HUES64 (cell line): ENCODE measurements at regions not wholly inside any gene's neighbourhood (a gene's known extent, or its start where the extent isn't known, plus 50 kb on each side); places are given as distances from the start of the nearest gene placed in this dataset.

Experiments
- H3K27ac ChIP-seq: 2 replicates; pipeline ENCODE4 v1.7.0; 2013; ENCODE audit warnings: low read depth, low read length, inconsistent platforms
- H3K27me3 ChIP-seq: 2 replicates; pipeline ENCODE4 v1.6.1; 2013; ENCODE audit warnings: mild to moderate bottlenecking, low read length; ENCODE audit not compliant: insufficient read depth
- H3K36me3 ChIP-seq: 2 replicates; pipeline ENCODE4 v1.6.1; 2013; ENCODE audit warnings: mild to moderate bottlenecking, low read length; ENCODE audit not compliant: insufficient read depth
- H3K4me1 ChIP-seq: 2 replicates; pipeline ENCODE4 v1.6.1; 2013; ENCODE audit warnings: mild to moderate bottlenecking, low read length, moderate library complexity; ENCODE audit not compliant: insufficient read depth
- H3K4me3 ChIP-seq: 2 replicates; pipeline ENCODE4 v1.5.1; 2013; ENCODE audit warnings: mild to moderate bottlenecking, low read length, moderate library complexity
- H3K9ac ChIP-seq: 2 replicates; pipeline ENCODE4 v1.6.1; 2013; ENCODE audit warnings: mild to moderate bottlenecking, low read depth, low read length
- H3K9me3 ChIP-seq: 2 replicates; pipeline ENCODE4 v1.6.1; 2013; ENCODE audit warnings: low read depth, low read length; ENCODE audit not compliant: insufficient read depth
- WGBS: fragments of 150-250, 120-280 bp; methylation state at CpG from one replicate; pipeline ENCODE4 v1.1.7; 2013; ENCODE audit warnings: missing lambda C conversion rate; 5-methylcytosine and 5-hydroxymethylcytosine counted together

GRCh38 chr12:60042835-60043234 lies 447.0 kb downstream of the SLC16A7 start:
- H3K27me3 ChIP-seq: no peaks in the 10 kb centered on the region
- H3K9me3 ChIP-seq: no peaks in the 10 kb centered on the region
- no peaks in the 10 kb centered on the region for H3K4me1 ChIP-seq
- H3K4me3 ChIP-seq: no peak overlapping the region
- H3K9ac ChIP-seq: no peak overlapping the region
- H3K27ac ChIP-seq: no peak overlapping the region
- no peaks in the 10 kb centered on the region for H3K36me3 ChIP-seq

GRCh38 chr12:60043236-60043635 lies 447.4 kb downstream of the SLC16A7 start:
- Histone ChIP-seq H3K27ac (no peak overlapping the region), H3K9ac (no peak overlapping the region), H3K36me3 (no peaks in the 10 kb centered on the region), H3K27me3 (no peaks in the 10 kb centered on the region), H3K9me3 (no peaks in the 10 kb centered on the region), H3K4me3 (no peak overlapping the region), H3K4me1 (no peaks in the 10 kb centered on the region)
- no CpG with 5 or more reads among the region's 1 CpG for WGBS

GRCh38 chr12:60052483-60052882 lies 456.7 kb downstream of the SLC16A7 start:
- no peaks in the 10 kb centered on the region for H3K9me3 ChIP-seq
- no peak overlapping the region for H3K27ac ChIP-seq
- no peak overlapping the region for H3K4me3 ChIP-seq
- no peaks in the 10 kb centered on the region for H3K36me3 ChIP-seq
- H3K9ac ChIP-seq: no peak overlapping the region
- no CpG with 5 or more reads among the region's 2 CpGs for WGBS
- no peaks in the 10 kb centered on the region for H3K27me3 ChIP-seq
- H3K4me1 ChIP-seq: no peaks in the 10 kb centered on the region

- no peaks in the 10 kb centered on the region for H3K27me3 ChIP-seq
- no peaks in the 10 kb centered on the region for H3K9me3 ChIP-seq
- H3K4me1 ChIP-seq: no peaks in the 10 kb centered on the region
- H3K36me3 ChIP-seq: no peaks in the 10 kb centered on the region
- H3K9ac ChIP-seq: no peak overlapping the region
- no peak overlapping the region for H3K4me3 ChIP-seq
- no peak overlapping the region for H3K27ac ChIP-seq
These were observed 463.4 kb downstream of the SLC16A7 start for GRCh38 chr12:60059180-60059579.

GRCh38 chr12:60066655-60067054 lies 470.8 kb downstream of the SLC16A7 start:
- Histone ChIP-seq H3K27me3 (no peaks in the 10 kb centered on the region), H3K27ac (no peak overlapping the region)
- WGBS: no CpG with 5 or more reads among the region's 1 CpG

GRCh38 chr12:60070552-60070951 lies 474.7 kb downstream of the SLC16A7 start:
- WGBS: no CpG with 5 or more reads among the region's 1 CpG
- no peak overlapping the region for H3K4me3 ChIP-seq

More at GRCh38 chr12:60066655-60067054, 470.8 kb downstream of the SLC16A7 start:
- H3K4me3 ChIP-seq: no peak overlapping the region
- H3K9ac ChIP-seq: no peak overlapping the region
- H3K9me3 ChIP-seq: no peaks in the 10 kb centered on the region
- no peaks in the 10 kb centered on the region for H3K4me1 ChIP-seq
- no peaks in the 10 kb centered on the region for H3K36me3 ChIP-seq

GRCh38 chr12:60071759-60072191 lies 475.9 kb downstream of the SLC16A7 start:
- Histone ChIP-seq H3K27me3 (no peaks in the 10 kb centered on the region), H3K9ac (no peak overlapping the region), H3K9me3 (no peaks in the 10 kb centered on the region), H3K4me1 (peaks cover 11% of the 10 kb centered on the region; the same call in 1 of the 2 replicates), H3K36me3 (no peaks in the 10 kb centered on the region), H3K27ac (no peak overlapping the region), H3K4me3 (no peak overlapping the region)
- 92% methylated on average over 2 of the region's 2 CpGs for WGBS

More at GRCh38 chr12:60070552-60070951, 474.7 kb downstream of the SLC16A7 start:
- Histone ChIP-seq H3K27ac (no peak overlapping the region), H3K4me1 (peaks cover 11% of the 10 kb centered on the region; the same call in 1 of the 2 replicates), H3K9me3 (no peaks in the 10 kb centered on the region), H3K27me3 (no peaks in the 10 kb centered on the region), H3K9ac (no peak overlapping the region), H3K36me3 (no peaks in the 10 kb centered on the region)

- Histone ChIP-seq H3K9ac (no peak overlapping the region), H3K36me3 (no peaks in the 10 kb centered on the region), H3K4me3 (no peak overlapping the region), H3K27me3 (no peaks in the 10 kb centered on the region), H3K27ac (no peak overlapping the region), H3K9me3 (no peaks in the 10 kb centered on the region), H3K4me1 (peaks cover 11% of the 10 kb centered on the region; the same call in 1 of the 2 replicates)
These were observed 477.1 kb downstream of the SLC16A7 start for GRCh38 chr12:60072911-60073310.

DNA sequence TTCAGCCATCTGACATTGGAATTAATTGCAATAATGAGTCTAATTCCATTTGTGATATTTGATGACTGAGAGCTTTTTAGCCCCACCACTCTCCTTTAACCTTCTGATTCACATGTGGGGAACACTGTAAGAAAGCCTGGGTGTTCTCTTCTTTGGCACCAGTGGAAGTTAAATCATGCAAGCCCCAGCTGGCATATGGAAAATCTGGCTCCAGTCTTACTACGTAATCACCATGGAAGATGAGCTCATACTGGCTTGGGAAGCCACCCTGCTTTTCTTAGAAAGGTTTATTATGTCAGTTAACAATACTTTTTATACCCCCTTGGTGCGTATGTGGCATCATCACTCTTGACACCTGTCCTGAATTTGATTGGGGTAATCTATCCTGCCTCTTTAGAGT lies 479.3 kb downstream of the SLC16A7 start:
- H3K27ac ChIP-seq: no peak overlapping the region
- no peaks in the 10 kb centered on the region for H3K27me3 ChIP-seq

GRCh38 chr12:60078026-60078425 lies 482.2 kb downstream of the SLC16A7 start:
- Histone ChIP-seq H3K27ac (no peak overlapping the region), H3K9me3 (no peaks in the 10 kb centered on the region), H3K36me3 (no peaks in the 10 kb centered on the region), H3K9ac (no peak overlapping the region), H3K4me1 (peaks cover 7% of the 10 kb centered on the region), H3K4me3 (no peak overlapping the region), H3K27me3 (no peaks in the 10 kb centered on the region)
- WGBS: 94% methylated on average over 2 of the region's 3 CpGs

More for the DNA sequence above, 479.3 kb downstream of the SLC16A7 start:
- Histone ChIP-seq H3K9ac (no peak overlapping the region), H3K9me3 (no peaks in the 10 kb centered on the region), H3K4me3 (no peak overlapping the region), H3K36me3 (no peaks in the 10 kb centered on the region), H3K4me1 (peaks cover 11% of the 10 kb centered on the region; the same call in 1 of the 2 replicates)
- 97% methylated on average over 2 of the region's 2 CpGs for WGBS

DNA sequence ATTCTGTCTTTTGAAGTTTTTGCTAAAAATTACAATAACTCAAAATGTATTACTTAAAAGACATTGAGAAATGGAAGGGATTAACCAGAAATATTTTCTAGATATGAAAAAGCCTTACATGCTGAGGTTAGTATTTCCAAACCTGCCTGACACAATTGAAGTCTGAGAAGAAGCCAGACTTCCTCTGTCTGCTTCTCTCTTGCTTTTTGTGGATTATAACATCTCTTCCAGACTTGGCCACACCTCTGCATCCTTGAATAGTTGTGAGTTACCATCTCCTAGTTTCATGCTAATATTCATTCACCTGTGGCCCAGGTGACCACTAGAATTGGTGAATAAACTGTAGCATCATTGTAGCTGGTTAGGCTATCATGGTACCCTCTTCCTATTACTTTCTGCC lies 497.6 kb downstream of the SLC16A7 start:
- no peak overlapping the region for H3K4me3 ChIP-seq
- no peaks in the 10 kb centered on the region for H3K4me1 ChIP-seq
- H3K27me3 ChIP-seq: no peaks in the 10 kb centered on the region
- no peak overlapping the region for H3K27ac ChIP-seq
- H3K9me3 ChIP-seq: no peaks in the 10 kb centered on the region; the same call in 1 of the 2 replicates
- no peaks in the 10 kb centered on the region for H3K36me3 ChIP-seq
- H3K9ac ChIP-seq: no peak overlapping the region

GRCh38 chr12:60094436-60094835 lies 498.6 kb downstream of the SLC16A7 start:
- Histone ChIP-seq H3K27ac (no peak overlapping the region), H3K4me1 (no peaks in the 10 kb centered on the region), H3K36me3 (no peaks in the 10 kb centered on the region), H3K4me3 (no peak overlapping the region), H3K9me3 (peaks cover 3% of the 10 kb centered on the region; the same call in 1 of the 2 replicates), H3K9ac (no peak overlapping the region), H3K27me3 (no peaks in the 10 kb centered on the region)
- 100% methylated on average over 1 of the region's 1 CpG for WGBS
